GM12878 (cell line): ENCODE measurements at regions not wholly inside any gene's neighbourhood (a gene's known extent, or its start where the extent isn't known, plus 50 kb on each side); places are given as distances from the start of the nearest gene placed in this dataset.

Experiments used
- PRDM15 ChIP-seq: fragments of 450-650 bp; formaldehyde crosslinking; IDR thresholded peaks from 2 replicates; pipeline ENCODE4 v1.4.0; 2020; ENCODE audit warnings: mild to moderate bottlenecking, moderate library complexity
- SMC3 ChIP-seq: IDR thresholded peaks from 2 replicates; pipeline ENCODE4 v1.6.1; 2011; ENCODE audit warnings: low read length, improper control_type of control experiment, borderline replicate concordance
- ZNF687 ChIP-seq: fragments of 450-650 bp; IDR thresholded peaks from 2 replicates; pipeline ENCODE4 v1.6.1; 2017; ENCODE audit warnings: mild to moderate bottlenecking, moderate library complexity
- TF ChIP-seq, protein P1 (sequence below): IDR thresholded peaks from 2 replicates; pipeline ENCODE4 v1.6.1; 2011; ENCODE audit warnings: borderline replicate concordance, low read depth, mild to moderate bottlenecking, moderate library complexity, mixed read lengths, low read length; ENCODE audit not compliant: insufficient read depth; ENCODE audit errors: extremely low read length

GRCh38 chr3:18135060-18135814 is 289.9 kb downstream of the SATB1 start:
- TF ChIP-seq SMC3 = no peak
- no peak for TF ChIP-seq ZNF687
- TF ChIP-seq, protein P1, sequence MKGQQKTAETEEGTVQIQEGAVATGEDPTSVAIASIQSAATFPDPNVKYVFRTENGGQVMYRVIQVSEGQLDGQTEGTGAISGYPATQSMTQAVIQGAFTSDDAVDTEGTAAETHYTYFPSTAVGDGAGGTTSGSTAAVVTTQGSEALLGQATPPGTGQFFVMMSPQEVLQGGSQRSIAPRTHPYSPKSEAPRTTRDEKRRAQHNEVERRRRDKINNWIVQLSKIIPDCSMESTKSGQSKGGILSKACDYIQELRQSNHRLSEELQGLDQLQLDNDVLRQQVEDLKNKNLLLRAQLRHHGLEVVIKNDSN = no peak
- no peak for TF ChIP-seq PRDM15 (CRISPR knock-in tag)
